ENCODE measurements at regions not wholly inside any gene's neighbourhood (a gene's known extent, or its start where the extent isn't known, plus 50 kb on each side); places are given as distances from the start of the nearest gene placed in this dataset.
"Not testable (repeated sequence)": the region's sequence is repeated elsewhere in the genome, so short reads cannot be mapped to it uniquely, and the experiment has no call there.

DNA sequence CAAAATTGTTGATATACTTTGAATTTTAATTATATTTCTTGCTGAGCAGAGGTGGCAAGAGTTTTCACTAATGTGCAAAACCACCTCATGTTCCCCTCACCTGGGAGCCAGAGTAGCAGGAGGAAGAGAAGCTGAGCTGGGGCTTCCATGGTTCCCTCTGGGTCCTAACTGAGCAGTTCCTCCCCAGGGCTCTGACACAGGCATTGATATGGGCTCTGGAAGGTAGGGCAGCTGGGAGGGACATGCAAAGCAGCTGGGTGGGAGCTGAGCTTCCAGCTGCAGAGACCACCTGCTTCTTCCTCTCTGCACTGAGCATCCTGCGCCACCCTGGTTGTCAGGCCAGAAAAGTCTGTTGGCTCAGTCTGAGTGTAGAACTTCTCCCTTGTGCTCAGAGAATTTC lies 336.1 kb downstream of the RPIA start:
- TF ChIP-seq CTCF (IDR thresholded peaks at IDR 0.05; ENCODE audit: extremely low read depth in 1 of 2, insufficient read depth in 1 of 2, low read depth in 1 of 2, low read length in 2 of 2); EZH2 (IDR thresholded peaks at IDR 0.05; ENCODE audit: borderline replicate concordance, low read depth, low read length, severe bottlenecking): not testable (repeated sequence)
